HG03460 (cell line): ENCODE measurements at regions not wholly inside any gene's neighbourhood (a gene's known extent, or its start where the extent isn't known, plus 50 kb on each side); places are given as distances from the start of the nearest gene placed in this dataset.
"Not testable (repeated sequence)": the region's sequence is repeated elsewhere in the genome, so short reads cannot be mapped to it uniquely, and the experiment has no call there.

ENCODE experiments used
- ATAC-seq: cut with Tn5 transposase; IDR thresholded peaks from one replicate; pipeline ENCODE4 v1.9.1; 2021; ENCODE audit not compliant: unreplicated experiment

DNA sequence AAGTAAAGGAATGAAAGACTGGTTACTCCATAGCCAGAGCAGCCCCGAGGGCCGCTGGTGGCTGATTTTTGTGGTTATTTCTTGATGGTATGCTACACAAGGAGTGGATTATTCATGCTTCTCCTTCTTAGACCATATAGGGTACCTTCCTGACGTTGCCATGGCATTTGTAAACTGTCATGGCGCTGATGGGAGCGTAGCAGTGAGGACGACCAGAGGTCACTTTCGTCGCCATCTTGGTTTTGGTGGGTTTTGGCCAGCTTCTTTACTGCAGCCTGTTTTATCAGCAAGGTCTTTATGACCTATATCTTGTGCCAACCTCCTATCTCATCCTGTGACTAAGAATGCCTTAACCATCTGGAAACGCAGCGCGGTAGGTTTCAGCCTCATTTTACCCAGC lies 1187.6 kb upstream of the AUTS2 start:
- ATAC-seq, result not testable (repeated sequence)

DNA sequence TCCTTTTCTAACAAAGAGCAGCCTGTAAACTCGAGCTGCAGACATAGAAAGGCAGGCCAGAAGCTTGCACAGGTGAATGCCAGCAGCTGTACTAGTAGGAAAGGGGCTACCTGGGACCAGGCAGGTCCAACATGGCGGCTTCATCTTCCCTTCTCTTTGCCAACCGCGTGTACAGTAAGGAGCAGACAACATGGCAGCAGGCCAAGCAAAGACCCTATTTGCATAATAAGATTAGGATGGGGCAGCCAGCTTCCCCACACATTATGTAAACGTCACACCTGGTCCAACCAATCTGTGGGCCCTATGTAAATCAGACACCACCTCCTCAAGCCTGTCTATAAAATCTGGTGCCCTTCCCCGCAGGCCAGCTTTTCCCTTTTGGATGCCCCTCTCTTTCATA lies 1186.5 kb upstream of the AUTS2 start:
- no peak for ATAC-seq

GRCh38 chr7:68414631-68415425 lies 1183.4 kb upstream of the AUTS2 start:
- no peak for ATAC-seq

GRCh38 chr7:68417002-68417401 lies 1181.3 kb upstream of the AUTS2 start:
- ATAC-seq, result no peak

GRCh38 chr7:68417659-68418058 lies 1180.6 kb upstream of the AUTS2 start:
- ATAC-seq, result no peak

GRCh38 chr7:68420342-68421192 lies 1177.7 kb upstream of the AUTS2 start:
- no peak for ATAC-seq

GRCh38 chr7:68421712-68422111 lies 1176.6 kb upstream of the AUTS2 start:
- ATAC-seq, result no peak

DNA sequence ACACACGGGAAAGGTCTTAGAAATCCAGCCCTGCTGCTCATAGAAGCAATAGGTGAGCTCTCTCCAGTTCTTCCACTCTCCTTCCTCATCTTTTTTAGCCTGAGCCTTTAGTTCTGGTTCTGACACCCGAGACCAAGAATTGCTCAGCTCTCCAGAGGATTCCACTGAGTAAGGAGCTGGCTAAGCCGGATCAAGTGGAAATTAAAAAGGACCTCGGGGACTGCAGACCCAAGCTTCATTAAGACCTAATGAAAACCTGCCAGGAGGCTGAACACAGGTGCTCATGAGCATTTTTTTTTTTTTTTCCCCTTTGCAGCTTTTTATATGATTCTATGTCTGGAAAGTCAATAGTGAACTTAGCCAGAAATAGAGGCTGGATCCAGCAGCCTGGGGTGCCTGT lies 1176.0 kb upstream of the AUTS2 start:
- no peak for ATAC-seq

- no peak for ATAC-seq
Measured at GRCh38 chr7:68423356-68423755, 1174.9 kb upstream of the AUTS2 start.

DNA sequence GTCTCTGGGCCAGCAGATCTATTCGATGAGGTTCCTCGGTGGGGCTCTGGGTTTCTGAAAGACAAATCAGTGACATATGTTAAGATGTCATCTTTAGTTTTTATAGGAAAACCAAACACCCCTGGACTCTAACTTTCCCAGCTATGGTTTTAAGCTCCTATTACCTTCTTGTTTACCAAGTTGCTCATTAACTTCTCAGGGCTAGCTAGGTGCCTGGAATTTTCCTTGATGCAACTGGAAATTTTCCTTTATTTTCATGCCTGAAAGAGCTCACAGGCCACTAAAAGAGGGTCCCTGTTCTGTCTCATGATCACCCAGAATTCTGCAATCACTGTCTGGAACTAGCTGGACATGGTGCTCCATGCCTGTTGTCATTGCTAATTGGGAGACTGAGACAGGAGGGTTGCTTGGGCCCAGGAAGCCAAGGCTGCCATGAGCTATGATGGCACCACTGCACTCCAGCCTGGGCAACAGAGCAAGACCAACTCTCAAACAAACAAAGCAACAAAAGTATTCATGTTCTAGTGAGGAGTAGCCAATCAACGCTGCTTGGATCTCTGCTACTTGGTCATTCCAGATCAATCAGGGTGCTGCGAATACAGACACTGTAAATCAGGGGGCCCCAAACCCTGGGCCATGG lies 1173.5 kb upstream of the AUTS2 start:
- no peak for ATAC-seq

GRCh38 chr7:68425377-68425776 lies 1172.9 kb upstream of the AUTS2 start:
- ATAC-seq, result no peak

- ATAC-seq, result no peak
Measured at GRCh38 chr7:68429411-68430117, 1168.7 kb upstream of the AUTS2 start.

DNA sequence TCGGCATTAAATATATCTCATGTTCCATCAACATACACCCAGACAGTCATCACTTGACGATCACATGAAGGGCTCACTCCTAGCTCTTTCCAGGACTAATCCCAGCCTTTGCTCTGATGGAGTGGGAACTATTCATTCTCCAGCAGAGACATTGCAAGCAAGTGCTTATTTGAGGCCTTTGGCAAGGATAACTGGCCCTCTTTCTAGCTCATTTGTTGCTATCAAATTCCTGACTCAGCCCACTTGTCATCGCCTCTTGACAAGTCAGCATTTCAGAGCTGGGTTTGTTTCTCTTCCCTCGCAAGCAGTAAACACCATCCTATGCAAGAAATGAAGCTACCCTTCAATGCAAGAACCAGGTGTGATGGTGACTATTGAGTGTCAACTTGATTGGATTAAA lies 1165.7 kb upstream of the AUTS2 start:
- ATAC-seq, result no peak

GRCh38 chr7:68433462-68434070 lies 1164.7 kb upstream of the AUTS2 start:
- ATAC-seq, result no peak

- ATAC-seq, result no peak
Measured at GRCh38 chr7:68434857-68435256, 1163.4 kb upstream of the AUTS2 start.

DNA sequence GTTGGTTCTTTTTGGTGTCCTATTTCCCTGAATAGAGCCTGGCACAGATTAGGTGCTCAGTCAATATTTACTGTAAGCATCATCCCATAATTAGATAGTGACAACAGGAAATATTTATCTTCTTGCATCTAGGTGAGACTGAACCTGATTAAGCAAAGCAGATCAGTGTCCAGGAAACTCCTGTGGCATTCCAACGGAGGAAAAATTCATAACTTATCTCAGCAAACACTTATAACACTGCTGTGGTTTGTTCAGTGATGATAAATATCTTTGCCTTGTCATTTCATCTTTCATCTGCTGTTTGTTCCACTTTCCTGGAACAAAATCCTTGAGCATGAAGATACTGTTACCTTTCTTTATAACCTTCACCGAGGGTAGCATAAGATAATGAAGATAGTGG lies 1160.3 kb upstream of the AUTS2 start:
- no peak for ATAC-seq

DNA sequence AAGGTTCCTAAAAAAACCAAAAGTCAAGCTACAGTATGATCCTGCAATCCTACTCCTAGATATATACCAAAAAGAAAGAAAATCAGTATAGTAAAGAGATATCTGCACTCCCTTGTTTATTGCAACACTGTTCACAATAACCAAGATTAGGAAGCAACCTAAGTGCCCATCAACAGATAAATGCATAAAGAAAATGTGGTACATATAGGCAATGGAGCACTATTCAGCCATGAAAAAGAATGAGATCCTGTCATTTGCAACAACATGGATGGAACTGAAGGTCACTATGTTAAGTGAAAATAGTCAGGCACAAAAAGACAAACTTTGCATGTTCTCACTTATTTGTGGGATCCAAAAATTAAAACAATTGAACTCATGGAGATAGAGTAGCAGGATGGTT lies 1159.5 kb upstream of the AUTS2 start:
- no peak for ATAC-seq

GRCh38 chr7:68439897-68440296 lies 1158.4 kb upstream of the AUTS2 start:
- ATAC-seq, result no peak

DNA sequence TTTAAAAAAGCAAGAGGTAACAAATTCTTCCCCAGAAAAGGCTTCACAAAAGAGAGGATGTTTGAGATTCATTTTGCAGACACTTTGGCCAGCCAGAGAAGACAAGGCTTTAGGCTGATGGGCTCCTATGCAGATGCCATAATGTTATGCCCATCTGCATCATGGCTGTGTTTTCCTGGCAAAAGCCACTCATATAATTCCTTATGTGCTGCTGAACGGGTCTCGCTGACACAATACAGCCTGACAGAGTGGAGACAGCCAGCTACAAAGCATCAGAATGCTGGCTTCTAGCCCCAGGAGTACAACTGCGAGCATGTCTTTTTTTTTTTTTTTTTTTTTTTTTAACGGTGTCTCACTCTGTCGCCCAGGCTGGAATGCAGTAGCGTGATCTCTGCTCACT lies 1157.4 kb upstream of the AUTS2 start:
- ATAC-seq, result no peak

DNA sequence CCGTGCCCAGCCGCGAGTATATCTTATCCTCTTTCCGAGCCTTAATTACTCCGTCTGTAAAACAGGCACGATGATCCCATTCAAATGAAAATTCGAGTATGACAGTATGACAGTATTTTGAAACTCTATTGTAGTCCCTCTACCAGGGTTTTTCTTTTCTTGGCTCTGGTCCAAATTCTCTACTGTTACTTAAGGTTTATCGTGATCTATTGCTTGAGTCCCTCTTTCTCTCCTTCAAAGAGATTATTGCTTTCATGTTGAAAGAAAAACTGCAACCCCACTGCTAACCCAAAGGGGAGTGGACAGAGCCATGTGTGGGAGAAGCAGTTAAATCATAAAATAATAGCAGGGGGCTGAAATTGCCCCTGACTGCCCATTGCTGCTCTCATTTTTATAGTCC lies 1156.6 kb upstream of the AUTS2 start:
- no peak for ATAC-seq
